ENCODE measurements at regions not wholly inside any gene's neighbourhood (a gene's known extent, or its start where the extent isn't known, plus 50 kb on each side); places are given as distances from the start of the nearest gene placed in this dataset.

- DNase-seq: no peak
These were observed 71.5 kb upstream of the HDAC4 start for GRCh38 chr2:239472235-239472775.

- DNase-seq: no peak
These were observed 70.4 kb upstream of the HDAC4 start for GRCh38 chr2:239471011-239471792.

GRCh38 chr2:239470151-239470900 lies 69.5 kb upstream of the HDAC4 start:
- no peak for DNase-seq

- no peak for DNase-seq
These were observed 68.5 kb upstream of the HDAC4 start for GRCh38 chr2:239469106-239469960.

GRCh38 chr2:239468491-239469105 lies 67.8 kb upstream of the HDAC4 start:
- DNase-seq: no peak

- no peak for DNase-seq
These were observed 67.2 kb upstream of the HDAC4 start for GRCh38 chr2:239467956-239468490.

GRCh38 chr2:239467281-239467955 lies 66.6 kb upstream of the HDAC4 start:
- DNase-seq: no peak

GRCh38 chr2:239466755-239467271 lies 66.0 kb upstream of the HDAC4 start:
- no peak for DNase-seq

- no peak for DNase-seq
These were observed 65.4 kb upstream of the HDAC4 start for GRCh38 chr2:239466061-239466754.

- no peak for DNase-seq
These were observed 64.5 kb upstream of the HDAC4 start for GRCh38 chr2:239465017-239466001.

- no peak for DNase-seq
These were observed 63.6 kb upstream of the HDAC4 start for GRCh38 chr2:239464166-239465016.

- DNase-seq: no peak
These were observed 62.8 kb upstream of the HDAC4 start for GRCh38 chr2:239463541-239464165.

GRCh38 chr2:239462671-239463506 lies 62.1 kb upstream of the HDAC4 start:
- DNase-seq: no peak

- no peak for DNase-seq
These were observed 61.3 kb upstream of the HDAC4 start for GRCh38 chr2:239462191-239462515.

GRCh38 chr2:239461291-239462190 lies 60.7 kb upstream of the HDAC4 start:
- no peak for DNase-seq

- DNase-seq: no peak
These were observed 60.0 kb upstream of the HDAC4 start for GRCh38 chr2:239460780-239461179.

All from EL (cell line).